ENCODE measurements at regions not wholly inside any gene's neighbourhood (a gene's known extent, or its start where the extent isn't known, plus 50 kb on each side); places are given as distances from the start of the nearest gene placed in this dataset.

GRCh38 chr3:14279626-14280061, 101.0 kb downstream of the LSM3 start:
- Histone ChIP-seq H2AFZ (ENCODE audit: low read depth, low read length) (no peak overlapping the region), H3K4me3 (ENCODE audit: low read depth in 1 of 2, low read length in 2 of 2) (no peak overlapping the region), H3K4me2 (ENCODE audit: insufficient read depth, low read length) (no peak overlapping the region), H3K27me3 (ENCODE audit: insufficient read depth, low read length, poor library complexity) (peaks cover 7% of the 10 kb centered on the region), H4K20me1 (ENCODE audit: insufficient read depth, low read length) (no peaks in the 10 kb centered on the region), H3K9me3 (ENCODE audit: insufficient read depth, low read length, severe bottlenecking) (no peaks in the 10 kb centered on the region), H3K9ac (ENCODE audit: low read depth, low read length) (no peak overlapping the region), H3K4me1 (ENCODE audit: insufficient read depth, low read length) (no peaks in the 10 kb centered on the region), H3K27ac (ENCODE audit: low read length) (no peak overlapping the region), H3K36me3 (ENCODE audit: insufficient read depth, low read length) (no peaks in the 10 kb centered on the region), H3K79me2 (ENCODE audit: insufficient read depth, low read length) (no peaks in the 10 kb centered on the region)
- DNase-seq (no peak), ATAC-seq (ENCODE audit: insufficient read depth, low read depth) (no peak)
- TF ChIP-seq CTCF (IDR thresholded peaks at IDR 0.05; ENCODE audit: borderline replicate concordance, extremely low read depth, low read length, poor library complexity, severe bottlenecking): no peak
- TF ChIP-seq EZH2 (IDR thresholded peaks at IDR 0.05; ENCODE audit: borderline replicate concordance, low read depth, low read length, severe bottlenecking): no peak

GRCh38 chr3:14280326-14280725, 101.7 kb downstream of the LSM3 start:
- no peak overlapping the region for H2AFZ ChIP-seq (ENCODE audit: low read depth, low read length)
- H4K20me1 ChIP-seq (ENCODE audit: insufficient read depth, low read length): no peaks in the 10 kb centered on the region
- TF ChIP-seq EZH2 (IDR thresholded peaks at IDR 0.05; ENCODE audit: borderline replicate concordance, low read depth, low read length, severe bottlenecking) (no peak), CTCF (IDR thresholded peaks at IDR 0.05; ENCODE audit: borderline replicate concordance, extremely low read depth, low read length, poor library complexity, severe bottlenecking) (no peak)
- no peak overlapping the region for H3K4me3 ChIP-seq (ENCODE audit: low read depth in 1 of 2, low read length in 2 of 2)
- ATAC-seq (ENCODE audit: insufficient read depth, low read depth) (no peak), DNase-seq (no peak)
- no peaks in the 10 kb centered on the region for H3K4me1 ChIP-seq (ENCODE audit: insufficient read depth, low read length)
- no peaks in the 10 kb centered on the region for H3K36me3 ChIP-seq (ENCODE audit: insufficient read depth, low read length)
- no peak overlapping the region for H3K27ac ChIP-seq (ENCODE audit: low read length)
- no peaks in the 10 kb centered on the region for H3K79me2 ChIP-seq (ENCODE audit: insufficient read depth, low read length)
- H3K9ac ChIP-seq (ENCODE audit: low read depth, low read length): no peak overlapping the region
- no peaks in the 10 kb centered on the region for H3K9me3 ChIP-seq (ENCODE audit: insufficient read depth, low read length, severe bottlenecking)
- H3K27me3 ChIP-seq (ENCODE audit: insufficient read depth, low read length, poor library complexity): peaks cover 7% of the 10 kb centered on the region
- no peak overlapping the region for H3K4me2 ChIP-seq (ENCODE audit: insufficient read depth, low read length)

- H3K79me2 ChIP-seq (ENCODE audit: insufficient read depth, low read length): no peaks in the 10 kb centered on the region
- H3K4me1 ChIP-seq (ENCODE audit: insufficient read depth, low read length): no peaks in the 10 kb centered on the region
- no peak overlapping the region for H3K4me3 ChIP-seq (ENCODE audit: low read depth in 1 of 2, low read length in 2 of 2)
- no peaks in the 10 kb centered on the region for H3K36me3 ChIP-seq (ENCODE audit: insufficient read depth, low read length)
- no peak overlapping the region for H3K27ac ChIP-seq (ENCODE audit: low read length)
- no peaks in the 10 kb centered on the region for H3K9me3 ChIP-seq (ENCODE audit: insufficient read depth, low read length, severe bottlenecking)
- ATAC-seq (ENCODE audit: insufficient read depth, low read depth) (no peak), DNase-seq (no peak)
- TF ChIP-seq EZH2 (IDR thresholded peaks at IDR 0.05; ENCODE audit: borderline replicate concordance, low read depth, low read length, severe bottlenecking) (no peak), CTCF (IDR thresholded peaks at IDR 0.05; ENCODE audit: borderline replicate concordance, extremely low read depth, low read length, poor library complexity, severe bottlenecking) (no peak)
- peaks cover 7% of the 10 kb centered on the region for H3K27me3 ChIP-seq (ENCODE audit: insufficient read depth, low read length, poor library complexity)
- H2AFZ ChIP-seq (ENCODE audit: low read depth, low read length): no peak overlapping the region
- no peak overlapping the region for H3K9ac ChIP-seq (ENCODE audit: low read depth, low read length)
- no peaks in the 10 kb centered on the region for H4K20me1 ChIP-seq (ENCODE audit: insufficient read depth, low read length)
- H3K4me2 ChIP-seq (ENCODE audit: insufficient read depth, low read length): no peak overlapping the region
Measured at GRCh38 chr3:14281053-14281452, 102.4 kb downstream of the LSM3 start.

All from DND-41 (cell line).